ENCODE measurements at regions not wholly inside any gene's neighbourhood (a gene's known extent, or its start where the extent isn't known, plus 50 kb on each side); places are given as distances from the start of the nearest gene placed in this dataset.
A peak's percentile ranks its signal among the peaks of the same experiment; 100 is the strongest.

- no peak for TF ChIP-seq CTCF (IDR thresholded peaks at IDR 0.05)
- no peaks in the 10 kb centered on the region for H3K36me3 ChIP-seq (ENCODE audit: insufficient read depth in 1 of 2, low read depth in 1 of 2)
- no peak overlapping the region for H3K27ac ChIP-seq
- no peak overlapping the region for H3K4me3 ChIP-seq
- H3K27me3 ChIP-seq (ENCODE audit: insufficient read depth in 3 of 3, low read length in 2 of 3) = no peaks in the 10 kb centered on the region
- intact Hi-C loops (cut with DNase I) = no loop called here
- WGBS, 3 donors = 62 to 69% (median 65%) methylated on average over 8 of the region's 8 CpGs
- no peaks in the 10 kb centered on the region for H3K9me3 ChIP-seq
- DNase-seq (peak in 1 of 2 donors; percentile 7), ATAC-seq (no peak)
- H3K4me1 ChIP-seq = no peaks in the 10 kb centered on the region
Observed at GRCh38 chr2:22520369-22521288, 864.4 kb upstream of the KLHL29 start.

GRCh38 chr2:22521620-22522019 lies 863.4 kb upstream of the KLHL29 start:
- H3K4me1 ChIP-seq = no peaks in the 10 kb centered on the region
- H3K27ac ChIP-seq = no peak overlapping the region
- H3K4me3 ChIP-seq = no peak overlapping the region
- no peaks in the 10 kb centered on the region for H3K36me3 ChIP-seq (ENCODE audit: insufficient read depth in 1 of 2, low read depth in 1 of 2)
- no peaks in the 10 kb centered on the region for H3K27me3 ChIP-seq (ENCODE audit: insufficient read depth in 3 of 3, low read length in 2 of 3)
- intact Hi-C loops (cut with DNase I) = no loop called here
- no peak for DNase-seq
- TF ChIP-seq CTCF (IDR thresholded peaks at IDR 0.05) = no peak
- H3K9me3 ChIP-seq = no peaks in the 10 kb centered on the region
- no peak for ATAC-seq

- no peak for ATAC-seq
- intact Hi-C loops (cut with DNase I) = no loop called here
Observed at GRCh38 chr2:22525681-22526080, 859.3 kb upstream of the KLHL29 start.

GRCh38 chr2:22530131-22530530 lies 854.8 kb upstream of the KLHL29 start:
- WGBS, 3 donors = 88 to 91% (median 89%) methylated on average over 4 of the region's 4 CpGs
- Histone ChIP-seq H3K27me3 (ENCODE audit: insufficient read depth in 3 of 3, low read length in 2 of 3) (no peaks in the 10 kb centered on the region), H3K4me3 (no peak overlapping the region), H3K9me3 (peaks cover 7% of the 10 kb centered on the region), H3K4me1 (no peaks in the 10 kb centered on the region), H3K36me3 (ENCODE audit: insufficient read depth in 1 of 2, low read depth in 1 of 2) (no peaks in the 10 kb centered on the region), H3K27ac (no peak overlapping the region)
- no peak for TF ChIP-seq CTCF (IDR thresholded peaks at IDR 0.05)
- no peak for DNase-seq
- intact Hi-C loops (cut with DNase I) = no loop called here
- ATAC-seq = no peak

More at GRCh38 chr2:22525681-22526080, 859.3 kb upstream of the KLHL29 start:
- Histone ChIP-seq H3K4me3 (no peak overlapping the region), H3K27me3 (ENCODE audit: insufficient read depth in 3 of 3, low read length in 2 of 3) (no peaks in the 10 kb centered on the region), H3K4me1 (no peaks in the 10 kb centered on the region), H3K9me3 (peaks cover 7% of the 10 kb centered on the region), H3K27ac (no peak overlapping the region), H3K36me3 (ENCODE audit: insufficient read depth in 1 of 2, low read depth in 1 of 2) (no peaks in the 10 kb centered on the region)
- no peak for DNase-seq
- TF ChIP-seq CTCF (IDR thresholded peaks at IDR 0.05) = no peak

- no peak for ATAC-seq
- Histone ChIP-seq H3K36me3 (ENCODE audit: insufficient read depth in 1 of 2, low read depth in 1 of 2) (no peaks in the 10 kb centered on the region), H3K4me1 (no peaks in the 10 kb centered on the region), H3K9me3 (no peaks in the 10 kb centered on the region), H3K27me3 (ENCODE audit: insufficient read depth in 3 of 3, low read length in 2 of 3) (no peaks in the 10 kb centered on the region), H3K4me3 (no peak overlapping the region), H3K27ac (no peak overlapping the region)
- TF ChIP-seq CTCF (IDR thresholded peaks at IDR 0.05) = no peak
- 70 to 78% (median 73%) methylated on average over 2 of the region's 2 CpGs for whole genome bisulfite sequencing, 3 donors
- intact Hi-C loops (cut with DNase I) = no loop called here
- no peak for DNase-seq
Observed at GRCh38 chr2:22536133-22536532, 848.8 kb upstream of the KLHL29 start.

All from psoas muscle (tissue), 7 donors.